ENCODE measurements at regions not wholly inside any gene's neighbourhood (a gene's known extent, or its start where the extent isn't known, plus 50 kb on each side); places are given as distances from the start of the nearest gene placed in this dataset.
"Not testable (repeated sequence)": the region's sequence is repeated elsewhere in the genome, so short reads cannot be mapped to it uniquely, and the experiment has no call there.

- DNase-seq: no peak
Measured at GRCh38 chr16:76800196-76800595, 390.8 kb upstream of the MON1B start.

GRCh38 chr16:76801357-76801756 lies 389.6 kb upstream of the MON1B start:
- no peak for DNase-seq

- no peak for DNase-seq
Measured at GRCh38 chr16:76816475-76816874, 374.5 kb upstream of the MON1B start.

GRCh38 chr16:76818606-76819181 lies 372.3 kb upstream of the MON1B start:
- peak in 3 of 58 donors; percentile 1 to 17 (median 1) for DNase-seq

- DNase-seq: no peak
Measured at GRCh38 chr16:76819226-76819916, 371.6 kb upstream of the MON1B start.

GRCh38 chr16:76824221-76824620 lies 366.8 kb upstream of the MON1B start:
- peak in 1 of 58 donors; percentile 1 for DNase-seq

- no peak for DNase-seq
Measured at GRCh38 chr16:76824791-76825190, 366.2 kb upstream of the MON1B start.

GRCh38 chr16:76835339-76835738 lies 355.7 kb upstream of the MON1B start:
- DNase-seq: no peak

GRCh38 chr16:76835779-76836300 lies 355.1 kb upstream of the MON1B start:
- no peak for DNase-seq

GRCh38 chr16:76837872-76838271 lies 353.1 kb upstream of the MON1B start:
- DNase-seq: no peak

GRCh38 chr16:76854234-76854633 lies 336.8 kb upstream of the MON1B start:
- DNase-seq: no peak

- DNase-seq: no peak
Measured at GRCh38 chr16:76856112-76856511, 334.9 kb upstream of the MON1B start.

GRCh38 chr16:76857402-76857801 lies 333.6 kb upstream of the MON1B start:
- no peak for DNase-seq

- no peak for DNase-seq
Measured at GRCh38 chr16:76862901-76863300, 328.1 kb upstream of the MON1B start.

- DNase-seq: no peak
Measured at GRCh38 chr16:76866994-76867393, 324.0 kb upstream of the MON1B start.

GRCh38 chr16:76875898-76876297 lies 315.1 kb upstream of the MON1B start:
- no peak for DNase-seq

- DNase-seq: no peak
Measured at GRCh38 chr16:76879420-76879819, 311.6 kb upstream of the MON1B start.

GRCh38 chr16:76880523-76880922 lies 310.5 kb upstream of the MON1B start:
- not testable (repeated sequence) for DNase-seq

- DNase-seq: no peak
Measured at GRCh38 chr16:76882105-76882504, 308.9 kb upstream of the MON1B start.

- no peak for DNase-seq
Measured at GRCh38 chr16:76883076-76883475, 307.9 kb upstream of the MON1B start.

- DNase-seq: peak in 1 of 58 donors; percentile 10
Measured at GRCh38 chr16:76885776-76886537, 305.0 kb upstream of the MON1B start.

GRCh38 chr16:76897816-76898215 lies 293.2 kb upstream of the MON1B start:
- no peak for DNase-seq

Data from anterior cingulate cortex (tissue), 58 donors.